GM19452 (cell line): ENCODE measurements at regions not wholly inside any gene's neighbourhood (a gene's known extent, or its start where the extent isn't known, plus 50 kb on each side); places are given as distances from the start of the nearest gene placed in this dataset.

ENCODE experiments used
- ATAC-seq: cut with Tn5 transposase; IDR thresholded peaks from one replicate; pipeline ENCODE4 v1.9.1; 2021; ENCODE audit not compliant: unreplicated experiment

GRCh38 chr15:70449311-70450141 lies 313.8 kb downstream of the UACA start:
- no peak for ATAC-seq

DNA sequence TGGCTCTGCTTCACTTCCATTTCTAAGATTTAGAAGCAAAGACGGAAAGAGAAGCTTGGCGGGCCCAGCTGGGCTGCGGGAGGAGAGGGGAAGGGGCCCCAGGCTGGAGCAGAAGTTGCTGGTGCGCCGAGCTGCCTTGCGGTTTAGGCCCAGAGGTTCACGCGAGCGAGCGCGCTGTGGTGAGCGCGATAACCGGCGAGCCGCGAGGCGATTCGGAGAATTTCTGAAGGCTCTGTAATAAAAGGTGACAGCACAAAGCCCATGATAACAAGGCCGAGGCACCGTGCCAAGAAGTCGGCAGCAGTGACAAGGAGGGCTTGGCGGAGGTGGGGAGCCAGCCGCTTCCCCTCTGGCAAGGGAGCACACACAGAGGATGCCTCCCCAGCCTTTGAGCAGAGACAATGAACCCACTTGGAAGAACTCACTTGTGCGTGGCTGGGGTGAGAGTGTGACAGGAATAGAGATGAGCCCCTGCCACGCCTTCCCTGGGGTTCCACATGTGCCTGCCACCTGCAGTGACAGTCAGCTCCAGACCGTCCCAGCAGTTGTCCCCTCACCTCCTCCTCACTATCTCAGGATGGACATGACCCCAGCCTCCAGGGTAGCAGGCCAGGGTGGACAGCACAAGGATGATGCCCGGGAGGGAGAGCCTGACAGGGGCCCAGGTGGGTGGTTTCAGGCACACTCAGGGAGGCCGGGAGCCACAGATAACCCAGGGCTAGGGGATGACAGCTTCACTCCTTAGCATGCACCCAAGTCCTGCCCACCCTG lies 315.2 kb downstream of the UACA start:
- ATAC-seq, result no peak

DNA sequence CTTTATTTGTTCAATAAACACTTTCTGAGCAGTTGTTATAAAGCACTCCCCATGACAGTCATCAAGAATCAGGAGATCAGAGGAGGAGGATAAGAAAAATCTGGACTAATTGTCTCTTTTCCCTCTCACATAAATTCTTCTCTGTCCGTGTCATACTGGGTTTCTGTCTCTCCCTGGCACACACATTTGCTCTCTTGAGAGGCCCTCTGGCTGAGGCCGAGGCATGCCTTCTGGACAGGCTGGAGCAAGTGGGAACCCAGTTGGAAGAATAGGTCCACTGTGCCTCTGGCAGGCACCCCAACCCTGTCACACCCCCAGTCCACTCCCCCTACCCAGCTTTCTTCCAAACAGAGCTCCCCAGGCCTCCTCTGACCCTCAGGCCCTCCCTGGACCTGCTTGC lies 315.8 kb downstream of the UACA start:
- ATAC-seq, result no peak

DNA sequence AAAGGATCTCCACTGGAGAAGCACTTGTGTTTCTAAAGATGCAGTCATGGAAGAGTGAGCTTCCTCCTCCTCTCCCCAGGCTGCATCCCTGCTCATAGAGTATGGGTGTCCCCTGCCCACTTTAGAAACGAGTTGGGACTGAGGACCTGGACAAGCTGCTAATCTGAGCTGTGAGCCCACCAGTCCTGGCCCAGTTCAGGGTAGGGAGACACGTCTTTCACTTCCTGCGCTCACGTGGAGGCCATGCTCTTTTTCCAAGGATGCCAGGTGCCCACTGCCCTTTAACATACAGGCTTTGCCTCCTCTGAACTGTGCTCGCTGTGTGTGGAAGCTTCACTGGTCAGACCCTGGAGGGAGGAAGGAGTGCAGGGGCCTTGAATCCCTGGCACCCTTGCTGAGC lies 316.3 kb downstream of the UACA start:
- ATAC-seq, result no peak

GRCh38 chr15:70443486-70444273 lies 319.7 kb downstream of the UACA start:
- ATAC-seq, result no peak

DNA sequence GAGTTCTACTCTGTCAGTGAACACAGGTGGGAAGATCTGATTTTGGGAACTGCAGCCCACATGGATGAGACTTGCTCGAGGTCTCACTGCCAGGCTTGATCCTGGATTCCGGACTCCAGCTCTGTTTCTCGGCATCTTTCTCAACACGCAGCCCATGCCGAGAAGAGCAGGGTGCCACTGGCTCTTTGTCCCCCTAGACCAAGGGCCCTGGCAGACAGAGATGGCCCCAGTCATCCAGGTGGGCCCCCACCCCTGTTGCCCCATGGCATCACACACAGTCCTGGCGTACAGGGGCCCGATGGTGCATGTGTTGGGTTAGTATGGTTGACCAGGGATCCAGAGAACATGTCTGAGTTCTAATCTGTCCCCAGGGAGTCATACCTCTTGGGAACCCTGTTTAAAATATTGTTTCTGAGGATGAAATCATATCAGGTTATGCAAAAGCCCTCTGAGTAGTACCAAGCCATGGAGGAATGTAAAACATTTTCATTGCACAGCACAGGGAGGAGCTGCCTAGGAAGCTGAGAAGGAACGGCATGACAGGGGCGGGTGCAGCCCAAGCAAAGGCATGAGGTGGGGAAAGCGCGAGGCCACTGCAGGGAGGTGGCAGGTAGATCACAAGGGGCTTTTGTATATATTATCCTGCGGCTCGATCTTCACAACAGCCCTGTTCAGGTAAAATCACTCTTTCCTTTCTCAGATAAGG lies 320.6 kb downstream of the UACA start:
- ATAC-seq, result no peak

GRCh38 chr15:70442211-70442610 lies 321.1 kb downstream of the UACA start:
- ATAC-seq, result no peak

DNA sequence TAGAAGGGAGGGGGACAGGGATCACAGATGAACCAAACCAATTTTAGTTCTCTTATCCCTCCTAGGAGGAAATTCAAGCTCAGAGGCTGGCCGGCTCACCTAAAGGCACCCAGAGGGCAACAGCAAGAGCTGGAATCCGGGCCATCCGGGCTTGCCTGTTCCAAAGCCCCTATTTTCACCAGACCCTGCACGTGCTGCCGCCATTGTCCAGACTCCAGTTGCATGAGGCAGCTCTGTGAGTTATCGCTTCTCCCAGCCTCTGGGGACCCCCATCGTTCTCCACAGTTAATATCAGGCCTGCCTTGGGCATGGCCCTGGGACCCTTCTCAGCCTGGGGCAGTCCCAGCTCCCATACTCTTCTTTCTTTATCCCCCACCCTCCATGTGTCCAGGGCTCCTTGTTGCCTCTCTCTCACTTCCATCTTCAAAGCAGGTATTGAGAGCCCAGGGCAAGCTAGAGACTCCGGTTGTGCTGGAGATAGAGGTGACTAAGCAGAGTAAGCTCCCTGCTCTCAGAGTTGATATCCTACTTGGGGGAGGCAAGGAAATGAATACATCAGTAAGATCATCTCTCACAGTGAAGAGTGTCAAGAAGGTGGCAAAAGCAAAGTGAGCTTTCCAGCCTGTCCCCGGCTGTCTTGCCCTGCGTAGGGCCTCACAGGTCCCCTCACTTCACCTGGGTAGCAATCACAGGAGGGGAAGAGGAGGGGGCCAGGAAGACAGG lies 322.8 kb downstream of the UACA start:
- ATAC-seq, result no peak

GRCh38 chr15:70439880-70440279 lies 323.5 kb downstream of the UACA start:
- ATAC-seq, result no peak

GRCh38 chr15:70439304-70439877 lies 324.0 kb downstream of the UACA start:
- ATAC-seq, result no peak

GRCh38 chr15:70438776-70439175 lies 324.6 kb downstream of the UACA start:
- no peak for ATAC-seq

GRCh38 chr15:70437882-70438451 lies 325.4 kb downstream of the UACA start:
- ATAC-seq, result no peak

DNA sequence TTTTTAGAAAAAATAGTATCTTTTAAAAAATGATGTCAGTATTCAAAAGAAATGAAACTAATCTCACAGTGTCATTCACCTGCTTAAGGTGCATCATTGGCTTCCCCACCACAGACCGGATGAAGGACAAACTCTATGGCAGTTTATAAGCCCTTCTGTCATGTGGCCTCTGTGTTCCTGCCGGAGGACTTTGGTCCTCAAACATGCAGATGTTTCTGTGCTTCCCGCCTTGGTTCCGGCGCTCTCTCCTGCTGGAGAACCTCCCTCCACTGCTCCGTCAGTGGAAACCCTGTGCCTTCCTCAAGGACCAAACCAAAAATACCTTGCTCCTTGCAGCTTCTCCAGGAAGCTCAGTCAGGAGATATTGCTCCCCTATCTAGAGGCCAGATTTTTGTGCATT lies 326.3 kb downstream of the UACA start:
- no peak for ATAC-seq

GRCh38 chr15:70436428-70436827 lies 326.9 kb downstream of the UACA start:
- peak; percentile 33 for ATAC-seq

DNA sequence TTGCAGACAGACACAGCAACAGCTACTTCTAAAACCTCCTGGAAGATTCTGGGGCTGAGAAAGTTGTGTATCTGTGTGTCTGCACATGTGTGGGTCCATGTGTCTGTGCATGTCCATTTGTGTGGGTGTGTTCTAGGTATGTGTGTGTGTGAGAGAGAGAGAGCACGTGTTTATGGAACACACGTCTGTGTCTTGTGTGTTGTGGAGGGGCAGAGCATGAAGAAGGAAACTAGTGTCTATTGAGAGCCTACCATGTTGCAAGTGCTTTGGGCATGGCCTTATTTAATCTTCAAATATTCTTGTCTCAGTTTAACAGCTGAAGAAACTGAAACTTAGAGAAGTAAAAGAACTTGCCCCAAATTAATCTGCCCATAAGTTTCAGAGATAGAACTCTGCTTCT lies 327.5 kb downstream of the UACA start:
- peak; percentile 45 for ATAC-seq

- ATAC-seq, result peak; percentile 40
These were observed 328.0 kb downstream of the UACA start for GRCh38 chr15:70435369-70435768.

- no peak for ATAC-seq
These were observed 329.6 kb downstream of the UACA start for GRCh38 chr15:70433586-70434324.

DNA sequence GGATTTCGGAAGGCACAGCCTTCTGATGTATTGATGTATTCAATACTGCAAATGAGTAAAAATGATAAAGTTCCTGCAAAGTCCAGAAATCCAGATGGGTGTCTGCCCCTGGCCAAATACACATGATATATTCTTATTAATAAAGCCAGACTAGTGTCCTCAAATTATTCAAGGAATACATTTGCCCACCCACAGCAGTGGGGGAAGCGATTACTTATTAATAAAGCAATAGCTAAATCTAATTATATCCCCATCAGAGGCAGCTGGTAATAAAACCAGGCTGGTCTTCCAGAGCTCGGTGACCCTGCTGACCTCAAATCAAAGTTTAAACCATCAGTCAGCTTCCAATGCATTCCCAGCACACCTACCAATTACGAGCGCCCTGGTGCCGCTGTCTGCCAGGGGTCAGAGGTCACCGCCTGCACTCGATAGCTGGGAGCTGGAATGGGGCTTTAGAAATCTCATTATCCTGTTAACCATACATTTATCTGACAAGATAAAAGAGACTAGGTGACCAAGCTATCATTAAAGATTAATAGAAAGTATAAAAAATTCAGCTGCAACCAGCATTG lies 330.3 kb downstream of the UACA start:
- ATAC-seq, result no peak

DNA sequence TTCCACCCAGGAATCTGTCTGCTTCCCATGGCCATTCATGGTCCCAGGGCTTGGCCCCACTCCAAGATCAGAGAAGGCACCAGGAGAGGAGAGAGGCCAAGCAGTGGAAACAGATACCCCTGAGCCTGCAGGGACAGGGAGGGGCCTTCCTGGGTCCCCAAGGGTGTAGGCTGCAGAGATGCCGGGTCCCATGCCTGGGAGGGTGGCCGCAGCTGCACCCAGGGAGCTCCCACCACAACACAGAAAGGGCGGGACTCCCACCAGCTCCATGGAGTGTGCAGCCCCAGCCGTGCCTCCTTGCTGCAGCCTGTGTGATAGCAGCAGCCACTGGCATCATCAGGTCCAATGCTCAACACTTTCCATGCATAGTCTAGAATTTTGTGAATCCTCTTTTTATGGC lies 331.5 kb downstream of the UACA start:
- ATAC-seq, result no peak
